GM18511 (cell line): ENCODE measurements at regions not wholly inside any gene's neighbourhood (a gene's known extent, or its start where the extent isn't known, plus 50 kb on each side); places are given as distances from the start of the nearest gene placed in this dataset.
"Not testable (repeated sequence)": the region's sequence is repeated elsewhere in the genome, so short reads cannot be mapped to it uniquely, and the experiment has no call there.

Experiments used
- ATAC-seq: cut with Tn5 transposase; IDR thresholded peaks from one replicate; pipeline ENCODE4 v1.9.1; 2021; ENCODE audit warnings: mild to moderate bottlenecking, moderate library complexity; ENCODE audit not compliant: unreplicated experiment

GRCh38 chr3:135393159-135393558 lies 572.4 kb upstream of the PPP2R3A start:
- ATAC-seq, result no peak

- no peak for ATAC-seq
Measured at GRCh38 chr3:135393898-135394525, 571.5 kb upstream of the PPP2R3A start.

GRCh38 chr3:135412475-135412874 lies 553.1 kb upstream of the PPP2R3A start:
- no peak for ATAC-seq

- no peak for ATAC-seq
Measured at GRCh38 chr3:135416182-135416581, 549.3 kb upstream of the PPP2R3A start.

GRCh38 chr3:135419155-135419554 lies 546.4 kb upstream of the PPP2R3A start:
- no peak for ATAC-seq

GRCh38 chr3:135426508-135426907 lies 539.0 kb upstream of the PPP2R3A start:
- ATAC-seq, result no peak

GRCh38 chr3:135432402-135432801 lies 533.1 kb upstream of the PPP2R3A start:
- ATAC-seq, result no peak

GRCh38 chr3:135438889-135439597 lies 526.5 kb upstream of the PPP2R3A start:
- ATAC-seq, result not testable (repeated sequence)

GRCh38 chr3:135439632-135440031 lies 525.9 kb upstream of the PPP2R3A start:
- ATAC-seq, result not testable (repeated sequence)

GRCh38 chr3:135440233-135440632 lies 525.3 kb upstream of the PPP2R3A start:
- ATAC-seq, result no peak

- ATAC-seq, result no peak
Measured at GRCh38 chr3:135440746-135441145, 524.8 kb upstream of the PPP2R3A start.

- no peak for ATAC-seq
Measured at GRCh38 chr3:135444058-135444457, 521.5 kb upstream of the PPP2R3A start.

GRCh38 chr3:135447483-135447882 lies 518.0 kb upstream of the PPP2R3A start:
- ATAC-seq, result no peak

- ATAC-seq, result no peak
Measured at GRCh38 chr3:135448520-135448919, 517.0 kb upstream of the PPP2R3A start.

GRCh38 chr3:135449046-135449445 lies 516.5 kb upstream of the PPP2R3A start:
- ATAC-seq, result no peak

- no peak for ATAC-seq
Measured at GRCh38 chr3:135451037-135451785, 514.3 kb upstream of the PPP2R3A start.

GRCh38 chr3:135452881-135453280 lies 512.6 kb upstream of the PPP2R3A start:
- no peak for ATAC-seq

GRCh38 chr3:135453326-135453725 lies 512.2 kb upstream of the PPP2R3A start:
- ATAC-seq, result no peak

GRCh38 chr3:135454890-135455289 lies 510.6 kb upstream of the PPP2R3A start:
- ATAC-seq, result no peak

GRCh38 chr3:135456108-135456790 lies 509.3 kb upstream of the PPP2R3A start:
- no peak for ATAC-seq
